ENCODE measurements at regions not wholly inside any gene's neighbourhood (a gene's known extent, or its start where the extent isn't known, plus 50 kb on each side); places are given as distances from the start of the nearest gene placed in this dataset.
"Not testable (repeated sequence)": the region's sequence is repeated elsewhere in the genome, so short reads cannot be mapped to it uniquely, and the experiment has no call there.

- DNase-seq: no peak
Observed at GRCh38 chr2:42999391-42999841, 207.0 kb upstream of the HAAO start.

GRCh38 chr2:42998721-42999120 is 206.3 kb upstream of the HAAO start:
- DNase-seq: no peak

- DNase-seq: no peak
Observed at GRCh38 chr2:42996528-42996927, 204.1 kb upstream of the HAAO start.

- no peak for DNase-seq
Observed at GRCh38 chr2:42995752-42996422, 203.5 kb upstream of the HAAO start.

- not testable (repeated sequence) for DNase-seq
Observed at GRCh38 chr2:42989283-42990081, 197.1 kb upstream of the HAAO start.

- DNase-seq: not testable (repeated sequence)
Observed at GRCh38 chr2:42988055-42988454, 195.7 kb upstream of the HAAO start.

GRCh38 chr2:42987112-42987922 is 194.9 kb upstream of the HAAO start:
- no peak for DNase-seq

GRCh38 chr2:42984617-42985016 is 192.2 kb upstream of the HAAO start:
- no peak for DNase-seq

GRCh38 chr2:42984081-42984480 is 191.7 kb upstream of the HAAO start:
- no peak for DNase-seq

GRCh38 chr2:42980764-42981416 is 188.5 kb upstream of the HAAO start:
- DNase-seq: no peak

GRCh38 chr2:42979870-42980763 is 187.7 kb upstream of the HAAO start:
- no peak for DNase-seq

GRCh38 chr2:42979416-42979869 is 187.1 kb upstream of the HAAO start:
- DNase-seq: peak; percentile 33

GRCh38 chr2:42978887-42979415 is 186.6 kb upstream of the HAAO start:
- no peak for DNase-seq

- DNase-seq: no peak
Observed at GRCh38 chr2:42978175-42978886, 185.9 kb upstream of the HAAO start.

- no peak for DNase-seq
Observed at GRCh38 chr2:42977270-42978174, 185.1 kb upstream of the HAAO start.

- no peak for DNase-seq
Observed at GRCh38 chr2:42976351-42976750, 184.0 kb upstream of the HAAO start.

GRCh38 chr2:42974721-42975717 is 182.6 kb upstream of the HAAO start:
- DNase-seq: peak; percentile 78

All from renal pelvis (tissue), 1 donor.